ENCODE measurements at regions not wholly inside any gene's neighbourhood (a gene's known extent, or its start where the extent isn't known, plus 50 kb on each side); places are given as distances from the start of the nearest gene placed in this dataset.

DNA sequence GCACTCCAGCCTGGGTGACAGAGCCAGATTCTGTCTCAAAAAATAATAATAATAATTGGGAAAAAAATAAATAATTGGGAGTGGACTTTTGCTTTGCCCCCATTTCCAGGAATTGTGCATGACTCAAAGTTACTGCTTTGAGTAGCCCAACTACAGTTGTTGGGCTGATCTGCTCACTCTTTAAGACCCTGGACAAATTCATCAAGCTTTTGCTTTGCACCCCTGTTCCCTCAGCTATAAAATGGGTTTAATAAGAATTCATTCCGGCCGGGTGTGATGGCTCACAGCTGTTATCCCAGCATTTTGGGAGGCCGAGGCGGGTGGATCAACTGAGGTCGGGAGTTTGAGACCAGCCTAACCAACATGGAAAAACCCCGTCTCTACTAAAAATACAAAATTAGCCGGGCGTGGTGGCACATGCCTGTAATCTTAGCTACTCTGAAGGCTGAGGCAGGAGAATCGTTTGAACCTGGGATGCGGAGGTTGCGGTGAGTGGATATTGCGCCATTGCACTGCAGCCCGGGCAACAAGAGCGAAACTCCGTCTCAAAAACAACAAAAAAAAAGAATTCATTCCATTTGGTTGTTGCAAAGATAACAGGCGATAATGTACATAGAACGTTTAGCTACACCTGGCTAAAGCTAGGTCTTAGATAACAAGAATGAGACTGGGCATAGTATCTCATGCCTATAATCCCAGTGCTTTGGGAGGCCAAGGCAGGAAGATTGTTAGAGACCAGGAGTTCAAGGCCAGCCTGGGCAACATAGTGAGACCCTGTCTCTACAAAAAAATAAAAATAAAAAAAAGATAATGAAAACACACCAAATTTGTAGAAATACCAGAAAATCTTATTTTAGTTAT lies 87.9 kb upstream of the ZNF217 start:
- 70 to 82% (median 78%) methylated on average over 17 of the region's 17 CpGs for WGBS, 3 donors
- Histone ChIP-seq H3K9me3 (ENCODE audit: control insufficient read depth in 2 of 2, insufficient read depth in 1 of 2, low read depth in 1 of 2, low read length in 1 of 2) (no peaks in the 10 kb centered on the region), H3K4me1 (ENCODE audit: control insufficient read depth in 3 of 3, insufficient read depth in 2 of 3, low read depth in 1 of 3, low read length in 2 of 3) (peaks cover 0 to 13% (median 2%) of the 10 kb centered on the region in 3 donors), H3K27ac (ENCODE audit: low read depth in 1 of 3, low read length in 2 of 3) (no peak overlapping the region), H3K27me3 (ENCODE audit: control insufficient read depth in 3 of 3, insufficient read depth in 3 of 3, low read length in 3 of 3) (no peaks in the 10 kb centered on the region), H3K4me3 (ENCODE audit: low read depth in 1 of 3, low read length in 3 of 3) (no peak overlapping the region), H3K36me3 (ENCODE audit: control insufficient read depth in 3 of 3, insufficient read depth in 2 of 3, low read depth in 1 of 3, low read length in 3 of 3) (no peaks in the 10 kb centered on the region)
- DNase-seq (no peak), FAIRE-seq (no peak)

DNA sequence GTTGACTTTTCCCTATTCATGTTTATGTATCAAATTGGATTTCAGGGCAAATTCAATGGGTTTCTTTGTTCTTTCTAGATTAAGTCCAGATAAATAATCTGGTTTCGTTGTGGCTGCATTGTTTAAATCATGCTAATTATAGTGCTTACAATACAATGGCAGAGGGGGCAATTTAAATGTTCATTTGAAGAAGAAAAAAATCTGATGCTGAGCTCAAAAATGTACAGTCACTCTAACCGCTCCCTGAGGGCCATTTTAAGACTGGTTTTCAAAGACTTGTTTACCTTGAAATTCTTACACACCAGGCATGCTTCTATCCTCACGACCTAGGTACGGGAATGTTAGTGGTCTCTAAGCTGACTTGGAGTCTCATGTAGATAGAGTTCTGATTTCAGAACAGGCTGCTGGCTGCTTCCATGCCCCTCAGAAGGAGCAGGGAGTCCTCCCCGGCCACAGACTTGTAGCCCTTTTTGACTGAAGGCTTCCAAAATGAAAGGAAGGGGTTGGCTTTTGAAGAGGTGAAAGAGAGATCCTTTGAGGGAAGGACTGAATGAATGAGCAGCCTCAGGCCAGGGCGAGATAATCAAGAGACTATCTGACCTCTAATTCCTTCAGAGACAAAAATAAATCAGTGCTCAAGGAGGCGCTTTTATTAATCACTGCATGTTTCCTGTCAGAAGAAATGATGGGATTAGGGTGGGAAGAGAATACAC lies 86.1 kb upstream of the ZNF217 start:
- H3K27ac ChIP-seq (ENCODE audit: low read depth in 1 of 3, low read length in 2 of 3): peak overlapping the region in 1 of 3 donors; percentile 33
- no peak for FAIRE-seq
- DNase-seq: no peak

GRCh38 chr20:53678990-53679596 lies 85.5 kb upstream of the ZNF217 start:
- DNase-seq: no peak
- no peak for FAIRE-seq

More for the DNA sequence above, 86.1 kb upstream of the ZNF217 start:
- Histone ChIP-seq H3K36me3 (ENCODE audit: control insufficient read depth in 3 of 3, insufficient read depth in 2 of 3, low read depth in 1 of 3, low read length in 3 of 3) (no peaks in the 10 kb centered on the region), H3K9me3 (ENCODE audit: control insufficient read depth in 2 of 2, insufficient read depth in 1 of 2, low read depth in 1 of 2, low read length in 1 of 2) (no peaks in the 10 kb centered on the region), H3K27me3 (ENCODE audit: control insufficient read depth in 3 of 3, insufficient read depth in 3 of 3, low read length in 3 of 3) (no peaks in the 10 kb centered on the region), H3K4me1 (ENCODE audit: control insufficient read depth in 3 of 3, insufficient read depth in 2 of 3, low read depth in 1 of 3, low read length in 2 of 3) (peaks cover 0 to 13% (median 2%) of the 10 kb centered on the region in 3 donors), H3K4me3 (ENCODE audit: low read depth in 1 of 3, low read length in 3 of 3) (no peak overlapping the region)
- 65 to 70% (median 66%) methylated on average over 7 of the region's 7 CpGs for WGBS, 3 donors

DNA sequence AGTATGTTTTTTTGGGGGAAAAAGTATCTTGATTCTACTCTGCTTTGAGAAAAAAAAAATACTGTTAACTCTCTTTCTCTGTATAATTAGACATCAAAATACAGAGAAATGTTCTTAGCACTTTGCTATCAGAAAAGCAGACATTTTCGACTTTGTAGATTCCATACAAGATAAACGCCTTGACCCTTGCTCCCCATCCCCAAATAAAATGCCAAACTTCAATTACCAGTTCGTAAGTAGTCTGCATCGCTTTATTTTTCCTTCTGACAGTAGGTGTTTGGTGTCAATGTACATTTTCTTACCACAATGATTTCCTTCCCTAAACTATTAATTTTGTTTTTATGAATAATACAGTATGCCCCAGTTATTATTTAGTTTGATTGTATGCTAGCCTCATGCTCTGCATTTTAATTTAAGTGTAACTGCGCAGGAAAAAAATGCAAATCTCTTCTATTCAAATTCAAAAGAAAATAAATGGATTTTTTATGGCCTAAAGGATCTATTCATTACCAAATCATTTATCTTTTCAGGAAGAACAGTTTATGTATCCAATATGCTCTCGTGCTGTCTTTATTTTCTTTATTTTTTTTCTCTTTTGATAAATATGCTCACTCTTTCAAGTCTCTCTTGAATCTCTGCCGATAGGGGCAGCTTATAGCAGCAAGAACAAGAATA lies 84.8 kb upstream of the ZNF217 start:
- FAIRE-seq: no peak
- WGBS, 3 donors: 26 to 48% (median 40%) methylated on average over 7 of the region's 7 CpGs

More at GRCh38 chr20:53678990-53679596, 85.5 kb upstream of the ZNF217 start:
- 41 to 56% (median 51%) methylated on average over 3 of the region's 3 CpGs for WGBS, 3 donors
- Histone ChIP-seq H3K9me3 (ENCODE audit: control insufficient read depth in 2 of 2, insufficient read depth in 1 of 2, low read depth in 1 of 2, low read length in 1 of 2) (no peaks in the 10 kb centered on the region), H3K4me3 (ENCODE audit: low read depth in 1 of 3, low read length in 3 of 3) (no peak overlapping the region), H3K27ac (ENCODE audit: low read depth in 1 of 3, low read length in 2 of 3) (no peak overlapping the region), H3K36me3 (ENCODE audit: control insufficient read depth in 3 of 3, insufficient read depth in 2 of 3, low read depth in 1 of 3, low read length in 3 of 3) (no peaks in the 10 kb centered on the region), H3K27me3 (ENCODE audit: control insufficient read depth in 3 of 3, insufficient read depth in 3 of 3, low read length in 3 of 3) (no peaks in the 10 kb centered on the region), H3K4me1 (ENCODE audit: control insufficient read depth in 3 of 3, insufficient read depth in 2 of 3, low read depth in 1 of 3, low read length in 2 of 3) (peaks cover 0 to 13% (median 2%) of the 10 kb centered on the region in 3 donors)

DNA sequence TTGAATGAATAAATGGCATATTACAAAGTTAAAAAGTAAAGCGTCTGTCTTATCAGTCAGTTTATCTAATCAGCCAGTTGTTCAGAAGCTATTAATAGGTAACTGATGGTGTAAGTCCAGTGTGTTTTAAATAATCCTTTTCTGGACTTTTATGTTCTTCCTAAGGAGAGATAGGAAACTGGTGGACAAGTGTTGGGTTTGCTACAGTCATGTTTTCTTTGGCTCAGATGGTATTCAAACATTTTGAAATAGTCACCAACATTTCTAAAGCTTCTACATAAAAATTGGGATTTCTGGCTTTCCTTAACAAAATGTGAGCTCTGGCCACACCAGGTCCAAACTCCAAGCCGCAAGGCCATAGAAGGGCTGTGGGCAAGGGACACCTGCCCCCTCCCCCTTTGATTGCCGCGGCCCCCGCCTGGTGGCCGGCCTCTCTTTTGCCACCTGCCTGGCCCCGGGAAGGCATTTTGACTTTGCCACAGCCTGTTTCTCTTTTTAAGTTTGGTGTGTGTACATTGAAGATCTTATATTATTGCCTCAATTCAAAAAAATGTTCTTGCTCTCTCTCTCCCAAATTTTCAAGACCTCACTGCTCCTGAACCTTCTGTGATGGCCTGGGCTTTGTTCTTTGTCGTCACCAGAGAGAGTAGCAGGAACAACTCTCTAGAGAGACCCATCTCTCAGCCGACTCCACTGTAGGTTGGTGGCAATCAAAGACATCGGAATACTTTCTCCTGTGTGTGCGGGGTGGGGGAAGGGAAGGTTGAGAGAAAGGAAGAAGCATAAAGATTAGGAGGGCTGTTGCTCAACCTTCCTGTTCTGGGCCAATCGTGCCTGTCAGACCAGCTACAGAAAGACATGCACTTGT lies 84.0 kb upstream of the ZNF217 start:
- peaks cover 0 to 13% (median 2%) of the 10 kb centered on the region in 3 donors for H3K4me1 ChIP-seq (ENCODE audit: control insufficient read depth in 3 of 3, insufficient read depth in 2 of 3, low read depth in 1 of 3, low read length in 2 of 3)
- no peak for FAIRE-seq
- no peak overlapping the region for H3K4me3 ChIP-seq (ENCODE audit: low read depth in 1 of 3, low read length in 3 of 3)
- H3K36me3 ChIP-seq (ENCODE audit: control insufficient read depth in 3 of 3, insufficient read depth in 2 of 3, low read depth in 1 of 3, low read length in 3 of 3): no peaks in the 10 kb centered on the region
- no peaks in the 10 kb centered on the region for H3K27me3 ChIP-seq (ENCODE audit: control insufficient read depth in 3 of 3, insufficient read depth in 3 of 3, low read length in 3 of 3)
- H3K9me3 ChIP-seq (ENCODE audit: control insufficient read depth in 2 of 2, insufficient read depth in 1 of 2, low read depth in 1 of 2, low read length in 1 of 2): no peaks in the 10 kb centered on the region
- peak overlapping the region; percentile 71 to 78 (median 74) for H3K27ac ChIP-seq (ENCODE audit: low read depth in 1 of 3, low read length in 2 of 3)
- peak; percentile 84 to 86 for DNase-seq
- WGBS, 3 donors: 16 to 40% (median 28%) methylated on average over 12 of the region's 12 CpGs

More for the DNA sequence above, 84.8 kb upstream of the ZNF217 start:
- Histone ChIP-seq H3K4me1 (ENCODE audit: control insufficient read depth in 3 of 3, insufficient read depth in 2 of 3, low read depth in 1 of 3, low read length in 2 of 3) (peaks cover 0 to 13% (median 2%) of the 10 kb centered on the region in 3 donors), H3K9me3 (ENCODE audit: control insufficient read depth in 2 of 2, insufficient read depth in 1 of 2, low read depth in 1 of 2, low read length in 1 of 2) (no peaks in the 10 kb centered on the region), H3K27me3 (ENCODE audit: control insufficient read depth in 3 of 3, insufficient read depth in 3 of 3, low read length in 3 of 3) (no peaks in the 10 kb centered on the region), H3K4me3 (ENCODE audit: low read depth in 1 of 3, low read length in 3 of 3) (no peak overlapping the region), H3K36me3 (ENCODE audit: control insufficient read depth in 3 of 3, insufficient read depth in 2 of 3, low read depth in 1 of 3, low read length in 3 of 3) (no peaks in the 10 kb centered on the region), H3K27ac (ENCODE audit: low read depth in 1 of 3, low read length in 2 of 3) (peak overlapping the region in 1 of 3 donors; percentile 74)
- DNase-seq: no peak

GRCh38 chr20:53676987-53677386 lies 83.3 kb upstream of the ZNF217 start:
- H3K27me3 ChIP-seq (ENCODE audit: control insufficient read depth in 3 of 3, insufficient read depth in 3 of 3, low read length in 3 of 3): no peaks in the 10 kb centered on the region
- no peaks in the 10 kb centered on the region for H3K9me3 ChIP-seq (ENCODE audit: control insufficient read depth in 2 of 2, insufficient read depth in 1 of 2, low read depth in 1 of 2, low read length in 1 of 2)
- WGBS, 3 donors: 64 to 79% (median 78%) methylated on average over 8 of the region's 8 CpGs
- no peak for DNase-seq
- H3K27ac ChIP-seq (ENCODE audit: low read depth in 1 of 3, low read length in 2 of 3): no peak overlapping the region
- H3K4me3 ChIP-seq (ENCODE audit: low read depth in 1 of 3, low read length in 3 of 3): no peak overlapping the region
- H3K4me1 ChIP-seq (ENCODE audit: control insufficient read depth in 3 of 3, insufficient read depth in 2 of 3, low read depth in 1 of 3, low read length in 2 of 3): peaks cover 0 to 13% (median 2%) of the 10 kb centered on the region in 3 donors
- no peak for FAIRE-seq
- H3K36me3 ChIP-seq (ENCODE audit: control insufficient read depth in 3 of 3, insufficient read depth in 2 of 3, low read depth in 1 of 3, low read length in 3 of 3): no peaks in the 10 kb centered on the region

GRCh38 chr20:53676519-53676822 lies 82.8 kb upstream of the ZNF217 start:
- FAIRE-seq: no peak
- DNase-seq: no peak
- 60 to 78% (median 67%) methylated on average over 2 of the region's 2 CpGs for WGBS, 3 donors

More at GRCh38 chr20:53676519-53676822, 82.8 kb upstream of the ZNF217 start:
- Histone ChIP-seq H3K4me1 (ENCODE audit: control insufficient read depth in 3 of 3, insufficient read depth in 2 of 3, low read depth in 1 of 3, low read length in 2 of 3) (peaks cover 0 to 13% (median 2%) of the 10 kb centered on the region in 3 donors), H3K27me3 (ENCODE audit: control insufficient read depth in 3 of 3, insufficient read depth in 3 of 3, low read length in 3 of 3) (no peaks in the 10 kb centered on the region), H3K36me3 (ENCODE audit: control insufficient read depth in 3 of 3, insufficient read depth in 2 of 3, low read depth in 1 of 3, low read length in 3 of 3) (no peaks in the 10 kb centered on the region), H3K27ac (ENCODE audit: low read depth in 1 of 3, low read length in 2 of 3) (no peak overlapping the region), H3K4me3 (ENCODE audit: low read depth in 1 of 3, low read length in 3 of 3) (no peak overlapping the region), H3K9me3 (ENCODE audit: control insufficient read depth in 2 of 2, insufficient read depth in 1 of 2, low read depth in 1 of 2, low read length in 1 of 2) (no peaks in the 10 kb centered on the region)
